IMR-90 (cell line): ENCODE measurements at regions not wholly inside any gene's neighbourhood (a gene's known extent, or its start where the extent isn't known, plus 50 kb on each side); places are given as distances from the start of the nearest gene placed in this dataset.

Source experiments
- ATAC-seq: fragments of 200-7000 bp; cut with Tn5 transposase; 2 replicates; pipeline ENCODE4 v1.9.1; 2020; ENCODE audit warnings: low read depth, mild to moderate bottlenecking, moderate library complexity
- BruUV-seq: library from RNA; stranded (reverse); fragments of 400-500 nt; replicated peaks from 2 replicates; lab custom pipeline; 2021; lab: Mats Ljungman, UMichigan
- CTCF ChIA-PET: fragments of 300-600 bp; formaldehyde crosslinking; extraction: SDS; loops from one replicate; lab custom pipeline; 2021; ENCODE audit warnings: antibody characterized with exemption; lab: Yijun Ruan, JAX
- POLR2A ChIA-PET: fragments of 300-600 bp; sonication (Branson Sonifier 250); formaldehyde crosslinking; loops from one replicate; lab custom pipeline; 2022; ENCODE audit warnings: antibody characterized with exemption; ENCODE audit not compliant: unreplicated experiment; lab: Charles Lee
- DNase-seq: peaks from one replicate; pipeline ENCODE4 v3.0.0; 2013
- H2AFZ ChIP-seq: replicated peaks from 2 replicates; pipeline ENCODE3; 2013; ENCODE audit warnings: low read length, mild to moderate bottlenecking; ENCODE audit not compliant: poor library complexity
- H2AK5ac ChIP-seq: 2 replicates; pipeline ENCODE4 v1.6.1; 2013; ENCODE audit warnings: low read depth, low read length, inconsistent platforms
- H2AK9ac ChIP-seq: replicated peaks from 2 replicates; pipeline ENCODE3; 2013; ENCODE audit warnings: mild to moderate bottlenecking, low read depth, low read length, moderate library complexity; ENCODE audit not compliant: poor library complexity
- H2BK120ac ChIP-seq: 2 replicates; pipeline ENCODE4 v1.6.1; 2013; ENCODE audit warnings: low read depth, low read length, inconsistent platforms
- H2BK15ac ChIP-seq: 3 replicates; pipeline ENCODE4 v1.6.1; 2013; ENCODE audit warnings: low read depth, low read length, inconsistent platforms
- H2BK20ac ChIP-seq: 2 replicates; pipeline ENCODE4 v1.6.1; 2013; ENCODE audit warnings: low read depth, mild to moderate bottlenecking, inconsistent platforms, low read length, moderate library complexity
- H2BK5ac ChIP-seq: 2 replicates; pipeline ENCODE4 v1.6.1; 2013; ENCODE audit warnings: mild to moderate bottlenecking, low read depth, low read length, inconsistent platforms; ENCODE audit not compliant: poor library complexity, severe bottlenecking
- H3K14ac ChIP-seq: replicated peaks from 2 replicates; pipeline ENCODE4 v1.6.1; 2013; ENCODE audit warnings: low read depth, low read length, inconsistent platforms
- H3K18ac ChIP-seq: 2 replicates; pipeline ENCODE4 v1.6.1; 2013; ENCODE audit warnings: low read depth, low read length, control low read depth
- H3K23ac ChIP-seq: 2 replicates; pipeline ENCODE4 v1.6.1; 2013; ENCODE audit warnings: low read depth, low read length, inconsistent platforms
- H3K27ac ChIP-seq: 2 replicates; pipeline ENCODE4 v1.5.1; 2013; ENCODE audit warnings: mild to moderate bottlenecking, control low read depth, low read length; ENCODE audit not compliant: insufficient read depth
- H3K27me3 ChIP-seq: 2 replicates; pipeline ENCODE4 v1.6.1; 2013; ENCODE audit warnings: low read length; ENCODE audit not compliant: control insufficient read depth, insufficient read depth
- H3K36me3 ChIP-seq: 2 replicates; pipeline ENCODE4 v1.6.1; 2013; ENCODE audit warnings: low read length, mixed read lengths; ENCODE audit not compliant: control insufficient read depth, insufficient read depth
- H3K4ac ChIP-seq: 2 replicates; pipeline ENCODE4 v1.6.1; 2013; ENCODE audit warnings: low read depth, low read length, inconsistent platforms
- H3K4me1 ChIP-seq: 2 replicates; pipeline ENCODE4 v1.6.1; 2013; ENCODE audit warnings: low read length, mixed read lengths; ENCODE audit not compliant: control insufficient read depth, insufficient read depth
- H3K4me2 ChIP-seq: 2 replicates; pipeline ENCODE4 v1.6.1; 2013; ENCODE audit warnings: low read depth, mild to moderate bottlenecking, control low read depth, low read length, moderate library complexity
- H3K4me3 ChIP-seq: 2 replicates; pipeline ENCODE4 v1.5.1; 2013; ENCODE audit warnings: low read depth, mild to moderate bottlenecking, control low read depth, low read length, moderate library complexity; ENCODE audit not compliant: insufficient read depth
- H3K56ac ChIP-seq: 2 replicates; pipeline ENCODE4 v1.6.1; 2013; ENCODE audit warnings: low read length, inconsistent platforms; ENCODE audit not compliant: insufficient read depth; ENCODE audit errors: extremely low read depth
- H3K79me1 ChIP-seq, 2 experiments: 2 replicates each; pipeline ENCODE4 v1.6.1; 2013; ENCODE audit warnings: low read length in 2 of 2, inconsistent platforms in 1 of 2, low read depth in 1 of 2
- H3K9ac ChIP-seq: 2 replicates; pipeline ENCODE4 v1.6.1; 2013; ENCODE audit warnings: low read depth, low read length, control low read depth
- H3K9me1 ChIP-seq: 2 replicates; pipeline ENCODE4 v1.6.1; 2013; ENCODE audit warnings: low read length, inconsistent platforms; ENCODE audit not compliant: insufficient read depth
- H3K9me3 ChIP-seq: 2 replicates; pipeline ENCODE4 v1.6.1; 2013; ENCODE audit warnings: low read length; ENCODE audit not compliant: control insufficient read depth, insufficient read depth
- H4K20me1 ChIP-seq: 2 replicates; pipeline ENCODE4 v1.6.1; 2013; ENCODE audit warnings: low read length, inconsistent platforms; ENCODE audit not compliant: insufficient read depth
- H4K5ac ChIP-seq: 2 replicates; pipeline ENCODE4 v1.6.1; 2013; ENCODE audit warnings: mild to moderate bottlenecking, low read depth, low read length, control low read depth
- H4K8ac ChIP-seq, 2 experiments: 2 replicates each; pipeline ENCODE4 v1.6.1; 2013; ENCODE audit warnings: low read depth in 2 of 2, low read length in 2 of 2, control low read depth in 1 of 2, inconsistent platforms in 1 of 2
- H4K91ac ChIP-seq: 2 replicates; pipeline ENCODE4 v1.6.1; 2013; ENCODE audit warnings: low read depth, low read length, inconsistent platforms; ENCODE audit not compliant: insufficient read depth
- BHLHE40 ChIP-seq: fragments of 150-350 bp; IDR thresholded peaks from 2 replicates; pipeline ENCODE4 v1.6.1; 2016; ENCODE audit warnings: mild to moderate bottlenecking, low read depth, low read length
- CEBPB ChIP-seq: IDR thresholded peaks from 2 replicates; pipeline ENCODE4 v1.6.1; 2012; ENCODE audit warnings: low read depth, low read length, improper control_type of control experiment
- FOS ChIP-seq: fragments of 150-350 bp; IDR thresholded peaks from 2 replicates; pipeline ENCODE4 v1.6.1; 2016; ENCODE audit warnings: low read depth, low read length
- MAFK ChIP-seq: IDR thresholded peaks from 2 replicates; pipeline ENCODE4 v1.6.1; 2012; ENCODE audit warnings: low read depth, low read length, improper control_type of control experiment
- MXI1 ChIP-seq: IDR thresholded peaks from 2 replicates; pipeline ENCODE4 v1.6.1; 2012; ENCODE audit warnings: low read depth, mild to moderate bottlenecking, low read length, moderate library complexity, borderline replicate concordance
- NFE2L2 ChIP-seq: fragments of 150-350 bp; IDR thresholded peaks from 2 replicates; pipeline ENCODE4 v1.6.1; 2016; ENCODE audit warnings: low read depth, mild to moderate bottlenecking, low read length
- POLR2A ChIP-seq: IDR thresholded peaks from 2 replicates; pipeline ENCODE4 v1.6.1; 2012; ENCODE audit warnings: mild to moderate bottlenecking, low read depth, low read length
- RCOR1 ChIP-seq: IDR thresholded peaks from 2 replicates; pipeline ENCODE4 v1.6.1; 2012; ENCODE audit warnings: mild to moderate bottlenecking, low read length, improper control_type of control experiment; ENCODE audit not compliant: insufficient replicate concordance
- SMC3 ChIP-seq: fragments of 150-350 bp; IDR thresholded peaks from 2 replicates; pipeline ENCODE4 v1.6.1; 2016; ENCODE audit warnings: low read depth, mild to moderate bottlenecking, antibody characterized with exemption, low read length, moderate library complexity
- WGBS, 2 experiments: methylation state at CpG; one replicate each; pipeline versions ENCODE4 v1.1.5 to v1.1.7; 2013; ENCODE audit warnings: missing lambda C conversion rate in 2 of 2; ENCODE audit not compliant: insufficient read length in 1 of 2; ENCODE audit errors: extremely low coverage in 2 of 2; 5-methylcytosine and 5-hydroxymethylcytosine counted together
- dilution Hi-C: fragments of 300-500 bp; cut with HindIII; formaldehyde crosslinking; loops from one replicate; pipeline ENCODE4 v1.14.3; 2018; ENCODE audit warnings: low sequenced_read_pairs; ENCODE audit not compliant: unreplicated experiment
- in situ Hi-C: fragments of 300-500 bp; cut with MboI; formaldehyde crosslinking; loops from 3 replicates; pipeline ENCODE4 v1.14.3; 2019; ENCODE audit warnings: low sequenced_read_pairs, inconsistent platforms, mixed read lengths
- intact Hi-C: fragments of 100-400 bp; cut with micrococcal nuclease; formaldehyde crosslinking; loops from 2 replicates; pipeline ENCODE4 v1.10.0; 2022
- TF ChIP-seq, protein P1 (sequence below): fragments of 150-350 bp; IDR thresholded peaks from 2 replicates; pipeline ENCODE4 v1.6.1; 2017; ENCODE audit warnings: mild to moderate bottlenecking, antibody characterized with exemption, low read length, low read depth
- TF ChIP-seq, protein P2 (sequence below): conservative IDR thresholded peaks from 2 replicates; pipeline ENCODE4 v1.5.1; 2012; ENCODE audit warnings: mild to moderate bottlenecking, low read depth, low read length, improper control_type of control experiment
- TF ChIP-seq, protein P3 (sequence below): fragments of 150-350 bp; IDR thresholded peaks from 2 replicates; pipeline ENCODE4 v1.6.1; 2016; ENCODE audit warnings: low read depth, mild to moderate bottlenecking, low read length, moderate library complexity, borderline replicate concordance

DNA sequence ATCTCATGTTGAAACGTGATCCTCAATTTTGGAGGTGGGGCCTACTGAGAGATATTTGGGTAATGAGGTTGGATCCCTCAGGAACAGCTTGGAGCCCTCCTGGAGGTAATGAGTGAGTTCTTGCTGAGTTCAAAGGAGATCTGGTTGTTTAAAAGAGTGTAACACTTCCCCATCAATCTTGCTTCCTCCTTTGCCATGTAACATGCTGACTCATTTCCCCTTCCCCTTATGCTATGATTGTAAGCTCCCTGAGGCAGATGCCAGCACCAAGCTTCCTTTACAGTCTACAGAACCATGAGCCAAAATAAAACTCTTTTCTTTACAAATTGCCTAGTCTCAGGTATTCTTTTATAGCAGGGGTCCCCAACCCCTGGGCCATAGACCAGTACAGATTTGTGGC lies 352.3 kb downstream of the SLCO4C1 start:
- ChIA-PET CTCF (no interaction called here), POLR2A (no interaction called here)
- ATAC-seq (no peak), DNase-seq (no peak)
- Histone ChIP-seq H3K9me1 (no peaks in the 10 kb centered on the region), H2AK9ac (no peak overlapping the region), H3K4me2 (no peak overlapping the region), H3K14ac (no peak overlapping the region), H3K36me3 (no peaks in the 10 kb centered on the region), H2BK5ac (no peak overlapping the region), H2BK15ac (no peak overlapping the region), H3K4me1 (no peaks in the 10 kb centered on the region), H3K27ac (no peak overlapping the region), H4K91ac (no peak overlapping the region), H3K56ac (no peak overlapping the region), H3K27me3 (no peaks in the 10 kb centered on the region), H4K8ac (no peak overlapping the region), H3K79me1 (no peaks in the 10 kb centered on the region), H4K5ac (no peak overlapping the region), H2AK5ac (no peak overlapping the region), H3K4ac (no peak overlapping the region), H3K23ac (no peak overlapping the region), H4K20me1 (no peaks in the 10 kb centered on the region), H3K18ac (no peak overlapping the region), H3K9ac (no peak overlapping the region), H2AFZ (no peak overlapping the region), H2BK120ac (no peak overlapping the region), H2BK20ac (no peak overlapping the region), H3K4me3 (no peak overlapping the region), H3K9me3 (peaks cover 8% of the 10 kb centered on the region)
- no TSS peak for BruUV-seq
- dilution Hi-C loops (no loop called here), intact Hi-C loops (no loop called here), in situ Hi-C loops (no loop called here)
- WGBS, 2 experiments: no CpG with 5 or more reads among the region's 1 CpG
- no peak for TF ChIP-seq MAFK
- TF ChIP-seq SMC3: no peak
- TF ChIP-seq, protein P1, sequence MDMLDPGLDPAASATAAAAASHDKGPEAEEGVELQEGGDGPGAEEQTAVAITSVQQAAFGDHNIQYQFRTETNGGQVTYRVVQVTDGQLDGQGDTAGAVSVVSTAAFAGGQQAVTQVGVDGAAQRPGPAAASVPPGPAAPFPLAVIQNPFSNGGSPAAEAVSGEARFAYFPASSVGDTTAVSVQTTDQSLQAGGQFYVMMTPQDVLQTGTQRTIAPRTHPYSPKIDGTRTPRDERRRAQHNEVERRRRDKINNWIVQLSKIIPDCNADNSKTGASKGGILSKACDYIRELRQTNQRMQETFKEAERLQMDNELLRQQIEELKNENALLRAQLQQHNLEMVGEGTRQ: no peak
- TF ChIP-seq MXI1: no peak
- TF ChIP-seq BHLHE40: no peak
- TF ChIP-seq CEBPB: no peak
- TF ChIP-seq NFE2L2: no peak
- TF ChIP-seq POLR2A: no peak
- TF ChIP-seq RCOR1: no peak
- no peak for TF ChIP-seq FOS
- TF ChIP-seq, protein P2, sequence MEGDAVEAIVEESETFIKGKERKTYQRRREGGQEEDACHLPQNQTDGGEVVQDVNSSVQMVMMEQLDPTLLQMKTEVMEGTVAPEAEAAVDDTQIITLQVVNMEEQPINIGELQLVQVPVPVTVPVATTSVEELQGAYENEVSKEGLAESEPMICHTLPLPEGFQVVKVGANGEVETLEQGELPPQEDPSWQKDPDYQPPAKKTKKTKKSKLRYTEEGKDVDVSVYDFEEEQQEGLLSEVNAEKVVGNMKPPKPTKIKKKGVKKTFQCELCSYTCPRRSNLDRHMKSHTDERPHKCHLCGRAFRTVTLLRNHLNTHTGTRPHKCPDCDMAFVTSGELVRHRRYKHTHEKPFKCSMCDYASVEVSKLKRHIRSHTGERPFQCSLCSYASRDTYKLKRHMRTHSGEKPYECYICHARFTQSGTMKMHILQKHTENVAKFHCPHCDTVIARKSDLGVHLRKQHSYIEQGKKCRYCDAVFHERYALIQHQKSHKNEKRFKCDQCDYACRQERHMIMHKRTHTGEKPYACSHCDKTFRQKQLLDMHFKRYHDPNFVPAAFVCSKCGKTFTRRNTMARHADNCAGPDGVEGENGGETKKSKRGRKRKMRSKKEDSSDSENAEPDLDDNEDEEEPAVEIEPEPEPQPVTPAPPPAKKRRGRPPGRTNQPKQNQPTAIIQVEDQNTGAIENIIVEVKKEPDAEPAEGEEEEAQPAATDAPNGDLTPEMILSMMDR: no peak
- TF ChIP-seq, protein P3, sequence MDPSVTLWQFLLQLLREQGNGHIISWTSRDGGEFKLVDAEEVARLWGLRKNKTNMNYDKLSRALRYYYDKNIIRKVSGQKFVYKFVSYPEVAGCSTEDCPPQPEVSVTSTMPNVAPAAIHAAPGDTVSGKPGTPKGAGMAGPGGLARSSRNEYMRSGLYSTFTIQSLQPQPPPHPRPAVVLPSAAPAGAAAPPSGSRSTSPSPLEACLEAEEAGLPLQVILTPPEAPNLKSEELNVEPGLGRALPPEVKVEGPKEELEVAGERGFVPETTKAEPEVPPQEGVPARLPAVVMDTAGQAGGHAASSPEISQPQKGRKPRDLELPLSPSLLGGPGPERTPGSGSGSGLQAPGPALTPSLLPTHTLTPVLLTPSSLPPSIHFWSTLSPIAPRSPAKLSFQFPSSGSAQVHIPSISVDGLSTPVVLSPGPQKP: no peak
